ENCODE measurements at regions not wholly inside any gene's neighbourhood (a gene's known extent, or its start where the extent isn't known, plus 50 kb on each side); places are given as distances from the start of the nearest gene placed in this dataset.

DNA sequence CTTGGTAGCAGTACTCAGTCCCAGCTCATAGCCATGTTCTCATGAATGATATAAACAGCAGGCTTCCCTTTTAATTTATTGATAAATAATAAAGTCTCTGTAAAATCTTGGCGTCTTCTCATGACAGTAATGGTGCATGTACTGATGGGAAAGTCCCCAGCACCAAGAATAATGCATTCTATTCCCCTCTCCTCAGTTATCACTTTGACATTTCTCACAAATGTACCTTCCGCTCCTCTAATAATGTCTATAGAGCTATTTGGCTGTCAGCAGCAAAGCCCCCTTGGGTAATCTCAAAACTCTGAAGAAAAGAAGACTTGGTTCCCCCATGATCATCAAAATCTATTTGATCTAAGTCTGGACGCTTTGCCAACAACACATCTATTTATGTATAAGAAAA lies 185.0 kb upstream of the SPTLC3 start:
- TF ChIP-seq CTCF (IDR thresholded peaks at IDR 0.05) (no peak), EZH2 (IDR thresholded peaks at IDR 0.05; ENCODE audit: borderline replicate concordance, insufficient read depth, low read depth, low read length, poor library complexity, severe bottlenecking) (no peak)

Measured in B cell (primary cell).